ENCODE measurements at regions not wholly inside any gene's neighbourhood (a gene's known extent, or its start where the extent isn't known, plus 50 kb on each side); places are given as distances from the start of the nearest gene placed in this dataset.

GRCh38 chr11:15909937-15910598, 446.3 kb downstream of the SOX6 start:
- TF ChIP-seq CTCF (IDR thresholded peaks at IDR 0.05) (no peak), POLR2AphosphoS5 (IDR thresholded peaks at IDR 0.05) (no peak), EP300 (IDR thresholded peaks at IDR 0.05) (no peak)
